COLO668 (cell line): ENCODE measurements at regions not wholly inside any gene's neighbourhood (a gene's known extent, or its start where the extent isn't known, plus 50 kb on each side); places are given as distances from the start of the nearest gene placed in this dataset.
"Not testable (repeated sequence)": the region's sequence is repeated elsewhere in the genome, so short reads cannot be mapped to it uniquely, and the experiment has no call there.

Source experiments
- DNase-seq: peaks from one replicate; lab custom pipeline; 2025; ENCODE audit not compliant: unreplicated experiment; lab: John Stamatoyannopoulos, UW

- no peak for DNase-seq
Measured at GRCh38 chr4:134636338-134637051, 434.9 kb upstream of the PABPC4L start.

DNA sequence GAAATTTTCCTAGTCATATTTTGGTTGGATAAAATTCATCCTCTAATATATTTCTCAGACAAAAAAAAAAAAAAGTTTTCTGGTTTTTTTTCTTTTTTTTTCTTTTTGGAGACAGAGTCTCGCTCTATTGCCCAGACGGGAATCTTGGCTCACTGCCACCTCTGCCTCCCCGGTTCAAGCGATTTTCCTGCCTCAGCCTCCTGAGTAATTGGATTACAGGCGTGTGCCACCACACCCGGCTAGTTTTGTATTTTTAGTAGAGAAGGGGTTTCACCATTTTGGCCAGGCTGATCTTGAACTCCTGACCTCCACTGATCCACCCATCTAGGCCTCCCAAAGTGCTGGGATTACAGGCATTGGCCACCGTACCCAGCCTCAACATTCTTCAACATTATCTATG, 432.7 kb upstream of the PABPC4L start:
- DNase-seq = no peak

GRCh38 chr4:134632056-134632455, 430.5 kb upstream of the PABPC4L start:
- no peak for DNase-seq

- no peak for DNase-seq
Measured at GRCh38 chr4:134628066-134628465, 426.5 kb upstream of the PABPC4L start.

- DNase-seq = no peak
Measured at GRCh38 chr4:134627366-134627765, 425.8 kb upstream of the PABPC4L start.

DNA sequence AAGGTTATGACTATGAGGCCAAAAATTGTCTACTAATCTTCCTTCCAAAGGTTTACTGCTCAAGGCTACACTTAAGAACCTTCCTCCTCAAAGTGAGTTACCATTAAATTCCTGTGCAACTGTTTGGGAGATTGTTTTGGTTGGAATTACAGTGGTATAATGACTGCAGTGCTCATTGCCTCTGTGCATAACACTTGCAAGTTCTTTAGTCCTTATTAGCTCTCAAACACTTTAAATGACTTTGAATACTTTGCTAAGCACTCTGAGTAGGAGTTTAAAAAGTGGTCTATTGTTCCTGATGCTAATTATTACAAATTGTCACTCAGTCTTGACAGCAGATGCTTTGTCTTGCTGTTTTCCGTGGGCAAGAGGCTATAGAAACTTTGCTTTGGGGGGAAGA, 422.8 kb upstream of the PABPC4L start:
- DNase-seq = no peak

GRCh38 chr4:134622626-134623575, 421.3 kb upstream of the PABPC4L start:
- DNase-seq = not testable (repeated sequence)

GRCh38 chr4:134622199-134622598, 420.6 kb upstream of the PABPC4L start:
- no peak for DNase-seq

- DNase-seq = not testable (repeated sequence)
Measured at GRCh38 chr4:134621715-134622114, 420.1 kb upstream of the PABPC4L start.

GRCh38 chr4:134610956-134611355, 409.4 kb upstream of the PABPC4L start:
- no peak for DNase-seq

- no peak for DNase-seq
Measured at GRCh38 chr4:134610172-134610571, 408.6 kb upstream of the PABPC4L start.

DNA sequence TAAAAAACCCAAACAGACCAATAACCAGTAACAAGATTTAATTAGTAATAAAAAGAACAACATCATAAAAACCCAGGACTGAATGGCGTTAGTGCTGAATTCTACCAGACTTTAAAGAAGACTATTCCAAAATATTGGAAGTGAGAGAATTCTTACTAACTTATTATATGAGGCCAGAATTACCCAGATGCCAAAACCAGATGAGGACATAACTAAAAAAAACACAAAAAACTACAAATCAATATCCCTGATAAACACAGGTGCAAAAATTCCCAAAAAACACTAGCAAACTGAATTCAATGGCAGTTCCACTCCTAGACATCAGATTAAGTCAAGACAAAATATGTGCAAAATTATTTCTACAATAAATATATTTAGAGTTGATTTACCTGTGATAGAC, 400.1 kb upstream of the PABPC4L start:
- no peak for DNase-seq

GRCh38 chr4:134591326-134591725, 389.7 kb upstream of the PABPC4L start:
- no peak for DNase-seq

DNA sequence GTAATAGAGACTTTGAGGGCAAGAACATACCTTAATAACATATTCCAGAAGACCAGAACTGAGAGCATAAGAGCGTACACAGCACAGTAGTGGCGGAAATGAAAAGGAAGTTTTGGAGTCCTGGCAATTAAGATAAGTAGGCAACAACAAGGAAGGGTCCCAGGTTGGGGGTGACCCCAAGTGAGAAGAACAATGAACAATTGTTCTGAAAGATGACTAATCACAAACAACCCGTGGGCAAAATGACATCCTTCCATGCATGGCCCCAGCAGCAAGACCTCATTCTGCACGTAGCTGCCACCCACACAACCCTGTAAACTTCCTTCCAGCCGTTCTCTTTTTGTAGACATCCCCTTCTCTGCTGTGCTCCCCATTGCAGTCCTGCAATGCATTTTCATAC, 384.4 kb upstream of the PABPC4L start:
- no peak for DNase-seq

- DNase-seq = no peak
Measured at GRCh38 chr4:134567461-134567860, 365.9 kb upstream of the PABPC4L start.

GRCh38 chr4:134560728-134561127, 359.1 kb upstream of the PABPC4L start:
- DNase-seq = no peak

DNA sequence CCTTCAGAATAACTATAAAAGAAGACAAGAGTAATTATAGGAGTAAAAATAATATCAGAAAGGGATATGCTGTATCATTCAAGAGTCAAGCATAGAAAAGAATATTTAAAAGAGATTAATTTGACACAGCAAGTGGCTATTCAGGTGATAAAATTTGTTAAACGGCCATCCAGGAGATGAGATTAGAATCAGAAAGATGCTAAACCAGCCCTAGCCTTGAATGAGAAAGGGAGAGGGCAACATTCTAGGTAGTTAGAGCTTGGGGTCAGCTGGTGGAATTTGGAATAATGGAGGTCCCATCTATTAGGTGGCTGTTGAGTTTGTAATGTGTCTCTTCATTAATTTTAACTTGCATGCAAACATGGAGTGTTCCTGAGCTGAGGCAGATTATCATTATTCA, 350.5 kb upstream of the PABPC4L start:
- no peak for DNase-seq

- no peak for DNase-seq
Measured at GRCh38 chr4:134551348-134551747, 349.8 kb upstream of the PABPC4L start.

DNA sequence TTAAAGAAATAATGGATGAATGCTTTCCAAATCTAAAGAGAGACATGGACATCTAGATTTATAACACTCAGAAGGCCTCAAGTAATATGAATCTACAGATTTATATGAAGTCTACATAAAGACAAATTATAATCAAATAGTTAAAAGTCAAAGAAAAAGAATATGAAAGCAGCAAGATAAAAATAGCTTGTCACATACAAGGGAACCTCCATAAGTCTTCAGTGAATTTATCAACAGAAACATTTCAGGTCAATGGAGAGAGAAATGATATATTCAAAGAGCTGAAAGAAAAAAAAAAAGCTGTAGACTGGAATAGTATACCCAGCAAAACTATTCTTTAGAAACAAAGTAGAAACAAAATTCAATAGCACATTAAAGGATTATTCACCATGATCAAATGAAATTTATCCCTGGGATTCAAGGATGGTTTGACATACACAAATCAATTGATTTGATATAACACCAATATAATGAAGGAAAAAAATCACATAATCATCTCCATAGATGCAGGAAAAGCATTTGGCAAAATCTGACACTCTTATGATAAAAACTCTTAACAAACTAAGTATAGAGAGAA, 346.6 kb upstream of the PABPC4L start:
- DNase-seq = no peak

- DNase-seq = no peak
Measured at GRCh38 chr4:134546279-134546678, 344.7 kb upstream of the PABPC4L start.

GRCh38 chr4:134544303-134544770, 342.7 kb upstream of the PABPC4L start:
- DNase-seq = no peak

- DNase-seq = no peak
Measured at GRCh38 chr4:134540588-134540987, 339.0 kb upstream of the PABPC4L start.
